Left ventricle myocardium superior (tissue), 1 donor: ENCODE measurements at regions not wholly inside any gene's neighbourhood (a gene's known extent, or its start where the extent isn't known, plus 50 kb on each side); places are given as distances from the start of the nearest gene placed in this dataset.
"Not testable (repeated sequence)": the region's sequence is repeated elsewhere in the genome, so short reads cannot be mapped to it uniquely, and the experiment has no call there.

ENCODE experiments used
- ATAC-seq: fragments of 200-7000 bp; cut with Tn5 transposase; one replicate; pipeline ENCODE4 v1.9.1; 2020; ENCODE audit warnings: mild to moderate bottlenecking, moderate library complexity
- DNase-seq: peaks from one replicate; pipeline ENCODE4 v3.0.0-alpha.2; 2020
- intact Hi-C: fragments of 100-400 bp; cut with micrococcal nuclease; formaldehyde crosslinking; loops from one replicate; pipeline ENCODE4 v1.11.0; 2022
- donor health status: DM: no; HTN: yes; CAD: no; lungs with severe emphysema.

GRCh38 chr18:34942276-34942675 is 98.9 kb upstream of the MAPRE2 start:
- ATAC-seq (no peak), DNase-seq (no peak)
- intact Hi-C loops: no loop called here

GRCh38 chr18:34942975-34943374 is 98.2 kb upstream of the MAPRE2 start:
- DNase-seq: no peak
- no peak for ATAC-seq
- intact Hi-C loops: no loop called here

- DNase-seq (no peak), ATAC-seq (no peak)
- intact Hi-C loops: no loop called here
These were observed 97.6 kb upstream of the MAPRE2 start for GRCh38 chr18:34943587-34943986.

GRCh38 chr18:34947711-34948125 is 93.5 kb upstream of the MAPRE2 start:
- DNase-seq (no peak), ATAC-seq (no peak)
- intact Hi-C loops: no loop called here

GRCh38 chr18:34951625-34952379 is 89.4 kb upstream of the MAPRE2 start:
- ATAC-seq (no peak), DNase-seq (no peak)
- intact Hi-C loops: no loop called here

GRCh38 chr18:34953212-34953611 is 88.0 kb upstream of the MAPRE2 start:
- DNase-seq (no peak), ATAC-seq (no peak)
- intact Hi-C loops: no loop called here

GRCh38 chr18:34955494-34955893 is 85.7 kb upstream of the MAPRE2 start:
- DNase-seq, intact Hi-C loops, ATAC-seq: not testable (repeated sequence)

GRCh38 chr18:34956663-34957062 is 84.5 kb upstream of the MAPRE2 start:
- peak; percentile 52 for ATAC-seq
- intact Hi-C loops: no loop called here
- DNase-seq: no peak

GRCh38 chr18:34957119-34957863 is 83.9 kb upstream of the MAPRE2 start:
- peak; percentile 63 for ATAC-seq
- DNase-seq: no peak

GRCh38 chr18:34957864-34958259 is 83.4 kb upstream of the MAPRE2 start:
- no peak for DNase-seq
- no peak for ATAC-seq
- intact Hi-C loops: no loop called here

More at GRCh38 chr18:34957119-34957863, 83.9 kb upstream of the MAPRE2 start:
- intact Hi-C loops: no loop called here

- intact Hi-C loops: no loop called here
- no peak for DNase-seq
- no peak for ATAC-seq
These were observed 81.9 kb upstream of the MAPRE2 start for GRCh38 chr18:34959211-34959829.

- intact Hi-C loops: no loop called here
- no peak for ATAC-seq
- DNase-seq: no peak
These were observed 81.2 kb upstream of the MAPRE2 start for GRCh38 chr18:34959989-34960388.

- DNase-seq: no peak
- intact Hi-C loops: no loop called here
- ATAC-seq: no peak
These were observed 76.1 kb upstream of the MAPRE2 start for GRCh38 chr18:34965108-34965507.

GRCh38 chr18:34965566-34965965 is 75.6 kb upstream of the MAPRE2 start:
- DNase-seq (no peak), ATAC-seq (no peak)
- intact Hi-C loops: no loop called here

- intact Hi-C loops: no loop called here
- DNase-seq (no peak), ATAC-seq (no peak)
These were observed 71.1 kb upstream of the MAPRE2 start for GRCh38 chr18:34970106-34970505.

GRCh38 chr18:34971313-34971712 is 69.9 kb upstream of the MAPRE2 start:
- DNase-seq (no peak), ATAC-seq (no peak)
- intact Hi-C loops: no loop called here

- ATAC-seq: no peak
- intact Hi-C loops: no loop called here
- no peak for DNase-seq
These were observed 68.3 kb upstream of the MAPRE2 start for GRCh38 chr18:34972765-34973414.

GRCh38 chr18:34976123-34976522 is 65.1 kb upstream of the MAPRE2 start:
- intact Hi-C loops: no loop called here
- DNase-seq: no peak

GRCh38 chr18:34976534-34976898 is 64.7 kb upstream of the MAPRE2 start:
- intact Hi-C loops: no loop called here
- ATAC-seq (no peak), DNase-seq (no peak)

More at GRCh38 chr18:34976123-34976522, 65.1 kb upstream of the MAPRE2 start:
- no peak for ATAC-seq
